ENCODE measurements at regions not wholly inside any gene's neighbourhood (a gene's known extent, or its start where the extent isn't known, plus 50 kb on each side); places are given as distances from the start of the nearest gene placed in this dataset.

GRCh38 chr1:30270461-30270860 is 452.9 kb downstream of the MATN1 start:
- no peak for DNase-seq (ENCODE audit: low spot score in 2 of 2)
- TF ChIP-seq CTCF (IDR thresholded peaks at IDR 0.05) (no peak), POLR2A (IDR thresholded peaks at IDR 0.05) (no peak), POLR2AphosphoS5 (IDR thresholded peaks at IDR 0.05) (no peak)
- no peak overlapping the region for H3K4me3 ChIP-seq
- intact Hi-C loops (cut with DNase I; ENCODE audit: low total_unique reads): no loop called here
- H3K27me3 ChIP-seq: peaks cover 0 to 7% of the 10 kb centered on the region in 2 donors
- H3K36me3 ChIP-seq: no peaks in the 10 kb centered on the region
- H3K9me3 ChIP-seq: no peaks in the 10 kb centered on the region
- no peak overlapping the region for H3K27ac ChIP-seq
- no peaks in the 10 kb centered on the region for H3K4me1 ChIP-seq

- no peaks in the 10 kb centered on the region for H3K4me1 ChIP-seq
- no peaks in the 10 kb centered on the region for H3K9me3 ChIP-seq
- no peak for DNase-seq (ENCODE audit: low spot score in 2 of 2)
- no peaks in the 10 kb centered on the region for H3K36me3 ChIP-seq
- TF ChIP-seq CTCF (IDR thresholded peaks at IDR 0.05): no peak
- TF ChIP-seq POLR2A (IDR thresholded peaks at IDR 0.05): no peak
- TF ChIP-seq POLR2AphosphoS5 (IDR thresholded peaks at IDR 0.05): no peak
- intact Hi-C loops (cut with DNase I; ENCODE audit: low total_unique reads): no loop called here
- no peak overlapping the region for H3K27ac ChIP-seq
- peaks cover 0 to 7% of the 10 kb centered on the region in 2 donors for H3K27me3 ChIP-seq
- H3K4me3 ChIP-seq: no peak overlapping the region
Measured at GRCh38 chr1:30268923-30269666, 454.3 kb downstream of the MATN1 start.

- DNase-seq (ENCODE audit: low spot score in 2 of 2): no peak
- Histone ChIP-seq H3K36me3 (no peaks in the 10 kb centered on the region), H3K27ac (no peak overlapping the region), H3K27me3 (peaks cover 0 to 2% of the 10 kb centered on the region in 2 donors), H3K4me1 (no peaks in the 10 kb centered on the region), H3K9me3 (no peaks in the 10 kb centered on the region), H3K4me3 (no peak overlapping the region)
- intact Hi-C loops (cut with DNase I; ENCODE audit: low total_unique reads): no loop called here
- TF ChIP-seq CTCF (IDR thresholded peaks at IDR 0.05) (no peak), POLR2AphosphoS5 (IDR thresholded peaks at IDR 0.05) (no peak), POLR2A (IDR thresholded peaks at IDR 0.05) (no peak)
Measured at GRCh38 chr1:30267856-30268255, 455.5 kb downstream of the MATN1 start.

- DNase-seq (ENCODE audit: low spot score in 2 of 2): no peak
- no peaks in the 10 kb centered on the region for H3K9me3 ChIP-seq
- H3K27me3 ChIP-seq: no peaks in the 10 kb centered on the region
- no peak for TF ChIP-seq CTCF (IDR thresholded peaks at IDR 0.05)
- no peak for TF ChIP-seq POLR2AphosphoS5 (IDR thresholded peaks at IDR 0.05)
- no peak for TF ChIP-seq POLR2A (IDR thresholded peaks at IDR 0.05)
- no peaks in the 10 kb centered on the region for H3K36me3 ChIP-seq
- no peak overlapping the region for H3K4me3 ChIP-seq
- H3K27ac ChIP-seq: no peak overlapping the region
- no peaks in the 10 kb centered on the region for H3K4me1 ChIP-seq
- intact Hi-C loops (cut with DNase I; ENCODE audit: low total_unique reads): no loop called here
Measured at GRCh38 chr1:30267046-30267445, 456.3 kb downstream of the MATN1 start.

GRCh38 chr1:30265127-30266070 is 458.0 kb downstream of the MATN1 start:
- H3K4me3 ChIP-seq: no peak overlapping the region
- intact Hi-C loops (cut with DNase I; ENCODE audit: low total_unique reads): no loop called here
- no peaks in the 10 kb centered on the region for H3K36me3 ChIP-seq
- TF ChIP-seq POLR2AphosphoS5 (IDR thresholded peaks at IDR 0.05): no peak
- DNase-seq (ENCODE audit: low spot score in 2 of 2): no peak
- no peak overlapping the region for H3K27ac ChIP-seq
- no peaks in the 10 kb centered on the region for H3K4me1 ChIP-seq
- H3K27me3 ChIP-seq: no peaks in the 10 kb centered on the region
- no peaks in the 10 kb centered on the region for H3K9me3 ChIP-seq
